ENCODE measurements at regions not wholly inside any gene's neighbourhood (a gene's known extent, or its start where the extent isn't known, plus 50 kb on each side); places are given as distances from the start of the nearest gene placed in this dataset.

DNA sequence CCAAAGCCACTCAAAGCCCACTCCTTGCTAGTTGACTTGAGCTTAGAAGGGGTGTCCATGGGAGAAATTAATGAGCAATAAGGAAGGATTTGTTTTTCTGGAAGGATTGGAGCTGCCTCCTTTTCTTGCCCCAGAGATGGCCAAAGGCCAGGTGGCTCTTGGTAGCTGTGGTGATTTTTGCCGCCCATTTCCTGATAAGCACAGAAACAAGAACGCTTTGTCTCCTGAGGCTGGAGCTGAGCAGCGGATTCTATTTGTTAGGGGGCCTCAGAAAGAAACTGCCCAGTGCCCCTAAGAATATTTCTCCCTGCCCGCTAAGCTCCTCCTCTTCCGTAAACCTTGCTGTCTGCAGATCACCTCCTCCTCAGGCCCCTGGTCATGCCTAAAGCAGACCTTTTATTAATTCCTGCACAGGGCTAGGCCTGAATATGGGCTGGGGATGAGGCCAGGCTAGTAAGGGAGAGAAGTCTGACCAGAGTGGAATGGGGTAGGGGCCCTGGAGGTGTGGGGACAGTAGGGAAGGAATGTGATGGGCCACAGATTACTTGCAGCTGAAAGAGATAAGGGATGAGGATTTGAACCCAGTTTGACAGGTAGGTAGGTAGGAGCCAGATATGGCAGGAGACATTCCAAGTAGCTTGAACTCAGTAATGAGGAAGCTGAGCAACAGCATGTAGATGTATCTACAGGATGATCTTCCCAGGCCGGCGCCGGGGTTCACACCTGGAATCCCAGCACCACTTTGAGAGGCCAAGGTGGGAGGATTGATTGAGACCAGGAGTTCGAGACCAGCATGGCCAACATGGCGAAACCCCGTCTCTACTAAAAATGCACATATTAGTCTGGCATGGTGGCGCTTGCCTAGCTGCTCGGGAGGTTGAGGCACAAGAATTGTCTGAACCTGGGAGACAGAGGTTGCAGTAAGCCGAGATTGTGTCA is 71.2 kb upstream of the NAA20 start:
- H3K4me3 ChIP-seq (replicated peaks in 1 of 4; ENCODE audit: control extremely low read depth in 1 of 4, insufficient read depth in 1 of 4, low read depth in 3 of 4, low read length in 4 of 4) = no peak overlapping the region
- H3K4me2 ChIP-seq (ENCODE audit: extremely low read depth, insufficient read depth, low read length) = no peak overlapping the region
- H3K36me3 ChIP-seq (ENCODE audit: control insufficient read depth, insufficient read depth, low read length) = no peaks in the 10 kb centered on the region
- H3K4me1 ChIP-seq (ENCODE audit: control insufficient read depth, extremely low read depth, insufficient read depth, low read length) = peaks cover 5% of the 10 kb centered on the region
- H2AFZ ChIP-seq (ENCODE audit: low read length) = no peak overlapping the region
- TF ChIP-seq EZH2 (IDR thresholded peaks at IDR 0.05; ENCODE audit: low read length, missing control alignments) (no peak), CTCF (conservative IDR thresholded peaks at IDR 0.05 in 1 of 2, IDR thresholded peaks at IDR 0.05 in 1 of 2; ENCODE audit: low read depth in 1 of 2, low read length in 2 of 2) (no peak)
- H3K9ac ChIP-seq (ENCODE audit: insufficient read depth, low read length) = no peak overlapping the region
- H3K9me3 ChIP-seq (ENCODE audit: control insufficient read depth, insufficient read depth, low read depth, low read length) = no peaks in the 10 kb centered on the region
- no peaks in the 10 kb centered on the region for H4K20me1 ChIP-seq (ENCODE audit: control insufficient read depth, extremely low read depth, insufficient read depth, low read length)
- H3K79me2 ChIP-seq (ENCODE audit: control insufficient read depth, insufficient read depth, low read length) = no peaks in the 10 kb centered on the region
- DNase-seq (ENCODE audit: low read depth in 2 of 2) = peak in 1 of 2 donors; percentile 19
- no peak overlapping the region for H3K27ac ChIP-seq (ENCODE audit: insufficient read depth, low read length)
- H3K27me3 ChIP-seq (ENCODE audit: control insufficient read depth, insufficient read depth, low read length) = no peaks in the 10 kb centered on the region

DNA sequence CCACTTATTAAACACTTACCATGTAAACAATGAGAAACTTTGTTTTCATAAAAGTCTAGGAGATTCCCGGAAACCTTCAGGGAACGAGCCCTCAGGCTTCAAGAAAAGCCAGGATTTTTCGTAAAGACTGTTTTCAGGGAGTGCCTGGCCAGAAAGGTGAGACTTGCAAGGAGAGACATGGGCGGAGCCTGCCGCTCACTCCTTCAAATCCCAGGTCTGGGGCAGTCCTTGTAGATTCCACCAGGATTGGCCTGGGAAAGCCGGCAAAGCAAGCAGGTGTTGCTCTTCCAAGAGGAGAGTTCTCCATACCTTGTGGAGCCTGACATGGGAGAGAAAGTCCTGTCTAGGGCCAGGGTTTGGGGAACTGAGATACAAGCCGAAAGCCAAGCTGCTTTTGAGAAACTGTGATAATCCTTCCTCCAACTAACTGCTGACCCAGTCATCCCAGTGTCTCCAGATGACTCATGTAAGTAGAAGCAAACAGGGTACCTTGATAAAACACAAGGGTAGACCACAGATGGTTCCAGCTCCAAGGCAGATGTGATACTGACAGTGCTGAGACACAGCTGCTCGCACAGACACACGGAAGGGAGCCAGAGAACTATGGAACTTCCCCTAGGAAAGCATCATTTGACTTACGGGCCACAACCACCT is 69.4 kb upstream of the NAA20 start:
- peak; percentile 75 to 83 for DNase-seq (ENCODE audit: low read depth in 2 of 2)
- H3K27me3 ChIP-seq (ENCODE audit: control insufficient read depth, insufficient read depth, low read length) = no peaks in the 10 kb centered on the region
- H3K4me3 ChIP-seq (replicated peaks in 1 of 4; ENCODE audit: control extremely low read depth in 1 of 4, insufficient read depth in 1 of 4, low read depth in 3 of 4, low read length in 4 of 4) = no peak overlapping the region
- H3K4me1 ChIP-seq (ENCODE audit: control insufficient read depth, extremely low read depth, insufficient read depth, low read length) = peaks cover 3% of the 10 kb centered on the region
- TF ChIP-seq CTCF (conservative IDR thresholded peaks at IDR 0.05 in 1 of 2, IDR thresholded peaks at IDR 0.05 in 1 of 2; ENCODE audit: low read depth in 1 of 2, low read length in 2 of 2) = no peak
- TF ChIP-seq EZH2 (IDR thresholded peaks at IDR 0.05; ENCODE audit: low read length, missing control alignments) = no peak
- H3K79me2 ChIP-seq (ENCODE audit: control insufficient read depth, insufficient read depth, low read length) = no peaks in the 10 kb centered on the region
- H3K36me3 ChIP-seq (ENCODE audit: control insufficient read depth, insufficient read depth, low read length) = no peaks in the 10 kb centered on the region
- no peaks in the 10 kb centered on the region for H4K20me1 ChIP-seq (ENCODE audit: control insufficient read depth, extremely low read depth, insufficient read depth, low read length)
- H3K4me2 ChIP-seq (ENCODE audit: extremely low read depth, insufficient read depth, low read length) = peak overlapping the region; percentile 40
- no peak overlapping the region for H3K9ac ChIP-seq (ENCODE audit: insufficient read depth, low read length)
- no peaks in the 10 kb centered on the region for H3K9me3 ChIP-seq (ENCODE audit: control insufficient read depth, insufficient read depth, low read depth, low read length)
- H2AFZ ChIP-seq (ENCODE audit: low read length) = no peak overlapping the region
- no peak overlapping the region for H3K27ac ChIP-seq (ENCODE audit: insufficient read depth, low read length)

- no peak overlapping the region for H3K27ac ChIP-seq (ENCODE audit: insufficient read depth, low read length)
- H3K36me3 ChIP-seq (ENCODE audit: control insufficient read depth, insufficient read depth, low read length) = no peaks in the 10 kb centered on the region
- no peaks in the 10 kb centered on the region for H4K20me1 ChIP-seq (ENCODE audit: control insufficient read depth, extremely low read depth, insufficient read depth, low read length)
- H3K9me3 ChIP-seq (ENCODE audit: control insufficient read depth, insufficient read depth, low read depth, low read length) = no peaks in the 10 kb centered on the region
- H2AFZ ChIP-seq (ENCODE audit: low read length) = no peak overlapping the region
- no peaks in the 10 kb centered on the region for H3K79me2 ChIP-seq (ENCODE audit: control insufficient read depth, insufficient read depth, low read length)
- no peak overlapping the region for H3K4me3 ChIP-seq (replicated peaks in 1 of 4; ENCODE audit: control extremely low read depth in 1 of 4, insufficient read depth in 1 of 4, low read depth in 3 of 4, low read length in 4 of 4)
- peaks cover 3% of the 10 kb centered on the region for H3K4me1 ChIP-seq (ENCODE audit: control insufficient read depth, extremely low read depth, insufficient read depth, low read length)
- no peak overlapping the region for H3K9ac ChIP-seq (ENCODE audit: insufficient read depth, low read length)
- DNase-seq (ENCODE audit: low read depth in 2 of 2) = no peak
- TF ChIP-seq CTCF (conservative IDR thresholded peaks at IDR 0.05 in 1 of 2, IDR thresholded peaks at IDR 0.05 in 1 of 2; ENCODE audit: low read depth in 1 of 2, low read length in 2 of 2) = no peak
- TF ChIP-seq EZH2 (IDR thresholded peaks at IDR 0.05; ENCODE audit: low read length, missing control alignments) = no peak
- H3K27me3 ChIP-seq (ENCODE audit: control insufficient read depth, insufficient read depth, low read length) = no peaks in the 10 kb centered on the region
- H3K4me2 ChIP-seq (ENCODE audit: extremely low read depth, insufficient read depth, low read length) = no peak overlapping the region
Observed at GRCh38 chr20:19949195-19949867, 67.8 kb upstream of the NAA20 start.
